ENCODE measurements at regions not wholly inside any gene's neighbourhood (a gene's known extent, or its start where the extent isn't known, plus 50 kb on each side); places are given as distances from the start of the nearest gene placed in this dataset.

- TF ChIP-seq ZNF462 (CRISPR knock-in tag; IDR thresholded peaks at IDR 0.05) (no peak), EZH2 (IDR thresholded peaks at IDR 0.05; ENCODE audit: low read depth, unreplicated experiment) (no peak), STAT1 (IDR thresholded peaks at IDR 0.05; ENCODE audit: unreplicated experiment) (no peak), POLR2AphosphoS5 (IDR thresholded peaks at IDR 0.05; ENCODE audit: low read depth) (no peak)
- TF ChIP-seq, protein P1, sequence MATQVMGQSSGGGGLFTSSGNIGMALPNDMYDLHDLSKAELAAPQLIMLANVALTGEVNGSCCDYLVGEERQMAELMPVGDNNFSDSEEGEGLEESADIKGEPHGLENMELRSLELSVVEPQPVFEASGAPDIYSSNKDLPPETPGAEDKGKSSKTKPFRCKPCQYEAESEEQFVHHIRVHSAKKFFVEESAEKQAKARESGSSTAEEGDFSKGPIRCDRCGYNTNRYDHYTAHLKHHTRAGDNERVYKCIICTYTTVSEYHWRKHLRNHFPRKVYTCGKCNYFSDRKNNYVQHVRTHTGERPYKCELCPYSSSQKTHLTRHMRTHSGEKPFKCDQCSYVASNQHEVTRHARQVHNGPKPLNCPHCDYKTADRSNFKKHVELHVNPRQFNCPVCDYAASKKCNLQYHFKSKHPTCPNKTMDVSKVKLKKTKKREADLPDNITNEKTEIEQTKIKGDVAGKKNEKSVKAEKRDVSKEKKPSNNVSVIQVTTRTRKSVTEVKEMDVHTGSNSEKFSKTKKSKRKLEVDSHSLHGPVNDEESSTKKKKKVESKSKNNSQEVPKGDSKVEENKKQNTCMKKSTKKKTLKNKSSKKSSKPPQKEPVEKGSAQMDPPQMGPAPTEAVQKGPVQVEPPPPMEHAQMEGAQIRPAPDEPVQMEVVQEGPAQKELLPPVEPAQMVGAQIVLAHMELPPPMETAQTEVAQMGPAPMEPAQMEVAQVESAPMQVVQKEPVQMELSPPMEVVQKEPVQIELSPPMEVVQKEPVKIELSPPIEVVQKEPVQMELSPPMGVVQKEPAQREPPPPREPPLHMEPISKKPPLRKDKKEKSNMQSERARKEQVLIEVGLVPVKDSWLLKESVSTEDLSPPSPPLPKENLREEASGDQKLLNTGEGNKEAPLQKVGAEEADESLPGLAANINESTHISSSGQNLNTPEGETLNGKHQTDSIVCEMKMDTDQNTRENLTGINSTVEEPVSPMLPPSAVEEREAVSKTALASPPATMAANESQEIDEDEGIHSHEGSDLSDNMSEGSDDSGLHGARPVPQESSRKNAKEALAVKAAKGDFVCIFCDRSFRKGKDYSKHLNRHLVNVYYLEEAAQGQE (IDR thresholded peaks at IDR 0.05; ENCODE audit: unreplicated experiment): no peak
- TF ChIP-seq, protein P2, sequence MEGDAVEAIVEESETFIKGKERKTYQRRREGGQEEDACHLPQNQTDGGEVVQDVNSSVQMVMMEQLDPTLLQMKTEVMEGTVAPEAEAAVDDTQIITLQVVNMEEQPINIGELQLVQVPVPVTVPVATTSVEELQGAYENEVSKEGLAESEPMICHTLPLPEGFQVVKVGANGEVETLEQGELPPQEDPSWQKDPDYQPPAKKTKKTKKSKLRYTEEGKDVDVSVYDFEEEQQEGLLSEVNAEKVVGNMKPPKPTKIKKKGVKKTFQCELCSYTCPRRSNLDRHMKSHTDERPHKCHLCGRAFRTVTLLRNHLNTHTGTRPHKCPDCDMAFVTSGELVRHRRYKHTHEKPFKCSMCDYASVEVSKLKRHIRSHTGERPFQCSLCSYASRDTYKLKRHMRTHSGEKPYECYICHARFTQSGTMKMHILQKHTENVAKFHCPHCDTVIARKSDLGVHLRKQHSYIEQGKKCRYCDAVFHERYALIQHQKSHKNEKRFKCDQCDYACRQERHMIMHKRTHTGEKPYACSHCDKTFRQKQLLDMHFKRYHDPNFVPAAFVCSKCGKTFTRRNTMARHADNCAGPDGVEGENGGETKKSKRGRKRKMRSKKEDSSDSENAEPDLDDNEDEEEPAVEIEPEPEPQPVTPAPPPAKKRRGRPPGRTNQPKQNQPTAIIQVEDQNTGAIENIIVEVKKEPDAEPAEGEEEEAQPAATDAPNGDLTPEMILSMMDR (conservative IDR thresholded peaks at IDR 0.05; ENCODE audit: low read depth in 2 of 2): no peak
Observed at GRCh38 chr14:101481557-101481956, 79.7 kb upstream of the DIO3 start (continued).
